Astrocyte (in vitro differentiated cells and primary cell): ENCODE measurements at regions not wholly inside any gene's neighbourhood (a gene's known extent, or its start where the extent isn't known, plus 50 kb on each side); places are given as distances from the start of the nearest gene placed in this dataset.

Experiments used
- CTCF ChIP-seq: IDR thresholded peaks from 2 replicates; pipeline ENCODE4 v1.5.1; 2011; ENCODE audit warnings: low read depth, mild to moderate bottlenecking, inconsistent platforms, low read length, moderate library complexity; ENCODE audit not compliant: insufficient read depth
- EZH2 ChIP-seq: IDR thresholded peaks from 2 replicates; pipeline ENCODE4 v1.6.1; 2012; ENCODE audit warnings: mild to moderate bottlenecking, low read length, inconsistent platforms; ENCODE audit not compliant: insufficient read depth

GRCh38 chr20:36082315-36082915 is 72.1 kb upstream of the EPB41L1 start:
- TF ChIP-seq CTCF, result no peak
- no peak for TF ChIP-seq EZH2
